Ishikawa (cell line): ENCODE measurements at regions not wholly inside any gene's neighbourhood (a gene's known extent, or its start where the extent isn't known, plus 50 kb on each side); places are given as distances from the start of the nearest gene placed in this dataset.

Experiments used
- CREB1 ChIP-seq: IDR thresholded peaks from 2 replicates; pipeline ENCODE4 v1.6.1; 2012; ENCODE audit warnings: low read depth
- EGR1 ChIP-seq: IDR thresholded peaks from 2 replicates; pipeline ENCODE4 v1.6.1; 2012
- EP300 ChIP-seq: IDR thresholded peaks from 2 replicates; pipeline ENCODE4 v1.6.1; 2012; ENCODE audit warnings: borderline replicate concordance
- FOXM1 ChIP-seq: IDR thresholded peaks from 2 replicates; pipeline ENCODE4 v1.6.1; 2012; ENCODE audit warnings: low read depth, borderline replicate concordance
- NFIC ChIP-seq: IDR thresholded peaks from 2 replicates; pipeline ENCODE4 v1.6.1; 2012
- RAD21 ChIP-seq: IDR thresholded peaks from 2 replicates; pipeline ENCODE4 v1.6.1; 2012; ENCODE audit warnings: low read depth
- TAF1 ChIP-seq: IDR thresholded peaks from 2 replicates; pipeline ENCODE4 v1.6.1; 2012; ENCODE audit warnings: low read depth, mild to moderate bottlenecking
- TCF12 ChIP-seq: IDR thresholded peaks from 2 replicates; pipeline ENCODE4 v1.6.1; 2012; ENCODE audit warnings: low read depth
- TEAD4 ChIP-seq: IDR thresholded peaks from 2 replicates; pipeline ENCODE4 v1.6.1; 2012
- YY1 ChIP-seq: IDR thresholded peaks from 2 replicates; pipeline ENCODE4 v1.6.1; 2012; ENCODE audit warnings: low read depth
- TF ChIP-seq, protein P1 (sequence below): IDR thresholded peaks from 2 replicates; pipeline ENCODE4 v1.6.1; 2012
- TF ChIP-seq, protein P2 (sequence below): IDR thresholded peaks from 2 replicates; pipeline ENCODE4 v1.6.1; 2012; ENCODE audit warnings: low read depth, mild to moderate bottlenecking
- TF ChIP-seq, protein P3 (sequence below): IDR thresholded peaks from 2 replicates; pipeline ENCODE4 v1.6.1; 2012

DNA sequence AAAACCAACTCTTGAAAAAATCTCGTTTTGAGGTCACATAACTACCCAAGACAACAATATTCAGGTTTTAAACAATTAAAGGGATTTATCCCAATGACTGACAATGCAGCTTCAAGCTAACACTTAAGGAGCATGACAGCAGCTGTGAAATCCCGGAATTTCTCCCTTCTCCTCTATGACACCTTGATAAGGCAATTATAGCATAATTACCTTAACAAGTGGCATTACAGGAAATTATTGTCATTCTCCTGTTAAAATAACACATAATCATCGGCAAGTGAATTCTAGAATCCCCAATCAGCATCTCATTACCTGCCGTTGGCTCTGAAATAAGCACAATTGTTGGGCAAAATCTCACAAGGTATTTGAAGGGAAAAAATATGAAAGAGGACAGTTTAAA lies 417.0 kb upstream of the PFKP start:
- TF ChIP-seq, protein P1, sequence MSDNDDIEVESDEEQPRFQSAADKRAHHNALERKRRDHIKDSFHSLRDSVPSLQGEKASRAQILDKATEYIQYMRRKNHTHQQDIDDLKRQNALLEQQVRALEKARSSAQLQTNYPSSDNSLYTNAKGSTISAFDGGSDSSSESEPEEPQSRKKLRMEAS, result no peak
- no peak for TF ChIP-seq EP300
- TF ChIP-seq, protein P2, sequence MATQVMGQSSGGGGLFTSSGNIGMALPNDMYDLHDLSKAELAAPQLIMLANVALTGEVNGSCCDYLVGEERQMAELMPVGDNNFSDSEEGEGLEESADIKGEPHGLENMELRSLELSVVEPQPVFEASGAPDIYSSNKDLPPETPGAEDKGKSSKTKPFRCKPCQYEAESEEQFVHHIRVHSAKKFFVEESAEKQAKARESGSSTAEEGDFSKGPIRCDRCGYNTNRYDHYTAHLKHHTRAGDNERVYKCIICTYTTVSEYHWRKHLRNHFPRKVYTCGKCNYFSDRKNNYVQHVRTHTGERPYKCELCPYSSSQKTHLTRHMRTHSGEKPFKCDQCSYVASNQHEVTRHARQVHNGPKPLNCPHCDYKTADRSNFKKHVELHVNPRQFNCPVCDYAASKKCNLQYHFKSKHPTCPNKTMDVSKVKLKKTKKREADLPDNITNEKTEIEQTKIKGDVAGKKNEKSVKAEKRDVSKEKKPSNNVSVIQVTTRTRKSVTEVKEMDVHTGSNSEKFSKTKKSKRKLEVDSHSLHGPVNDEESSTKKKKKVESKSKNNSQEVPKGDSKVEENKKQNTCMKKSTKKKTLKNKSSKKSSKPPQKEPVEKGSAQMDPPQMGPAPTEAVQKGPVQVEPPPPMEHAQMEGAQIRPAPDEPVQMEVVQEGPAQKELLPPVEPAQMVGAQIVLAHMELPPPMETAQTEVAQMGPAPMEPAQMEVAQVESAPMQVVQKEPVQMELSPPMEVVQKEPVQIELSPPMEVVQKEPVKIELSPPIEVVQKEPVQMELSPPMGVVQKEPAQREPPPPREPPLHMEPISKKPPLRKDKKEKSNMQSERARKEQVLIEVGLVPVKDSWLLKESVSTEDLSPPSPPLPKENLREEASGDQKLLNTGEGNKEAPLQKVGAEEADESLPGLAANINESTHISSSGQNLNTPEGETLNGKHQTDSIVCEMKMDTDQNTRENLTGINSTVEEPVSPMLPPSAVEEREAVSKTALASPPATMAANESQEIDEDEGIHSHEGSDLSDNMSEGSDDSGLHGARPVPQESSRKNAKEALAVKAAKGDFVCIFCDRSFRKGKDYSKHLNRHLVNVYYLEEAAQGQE, result no peak
- TF ChIP-seq RAD21, result no peak
- TF ChIP-seq EGR1, result no peak
- no peak for TF ChIP-seq TAF1
- no peak for TF ChIP-seq TCF12
- TF ChIP-seq YY1, result no peak
- TF ChIP-seq TEAD4, result no peak
- TF ChIP-seq CREB1, result no peak
- TF ChIP-seq NFIC, result no peak
- TF ChIP-seq, protein P3, sequence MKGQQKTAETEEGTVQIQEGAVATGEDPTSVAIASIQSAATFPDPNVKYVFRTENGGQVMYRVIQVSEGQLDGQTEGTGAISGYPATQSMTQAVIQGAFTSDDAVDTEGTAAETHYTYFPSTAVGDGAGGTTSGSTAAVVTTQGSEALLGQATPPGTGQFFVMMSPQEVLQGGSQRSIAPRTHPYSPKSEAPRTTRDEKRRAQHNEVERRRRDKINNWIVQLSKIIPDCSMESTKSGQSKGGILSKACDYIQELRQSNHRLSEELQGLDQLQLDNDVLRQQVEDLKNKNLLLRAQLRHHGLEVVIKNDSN, result no peak
- TF ChIP-seq FOXM1, result no peak
